ENCODE measurements at regions not wholly inside any gene's neighbourhood (a gene's known extent, or its start where the extent isn't known, plus 50 kb on each side); places are given as distances from the start of the nearest gene placed in this dataset.

DNA sequence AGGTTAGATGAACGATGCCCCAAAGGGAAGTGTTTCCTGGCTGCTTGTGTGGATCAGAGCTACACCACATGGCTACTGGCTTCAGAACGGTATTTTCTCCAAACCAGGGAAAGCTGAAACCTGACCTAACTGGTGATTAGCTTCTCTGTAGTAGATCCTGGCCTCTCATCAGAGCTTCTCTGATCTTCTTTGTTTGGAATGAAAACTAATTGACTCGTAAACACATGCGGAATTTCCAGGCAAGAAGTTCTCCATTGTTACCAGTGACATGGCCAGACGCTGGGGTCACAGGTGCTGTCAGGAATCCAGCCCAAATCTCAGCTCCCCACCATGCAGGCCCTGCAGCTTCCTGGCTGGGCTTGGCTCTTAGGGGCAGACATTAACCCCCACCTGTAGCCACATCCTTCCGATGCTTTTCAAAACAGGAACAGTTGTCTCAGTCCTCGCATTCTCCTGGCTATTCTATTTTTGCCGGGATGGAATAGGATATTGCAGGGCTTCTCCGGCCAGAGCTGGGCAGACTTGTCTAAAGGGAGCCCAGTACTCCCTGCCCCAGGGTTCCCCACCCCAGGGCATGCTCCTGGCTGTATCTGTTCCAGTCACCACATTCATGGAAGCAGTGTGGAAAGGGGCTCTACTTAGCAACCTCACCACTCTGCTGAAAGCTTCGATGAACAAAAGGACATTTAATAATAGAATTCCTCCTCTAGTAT lies 305.4 kb upstream of the F9 start:
- TF ChIP-seq, protein P1, sequence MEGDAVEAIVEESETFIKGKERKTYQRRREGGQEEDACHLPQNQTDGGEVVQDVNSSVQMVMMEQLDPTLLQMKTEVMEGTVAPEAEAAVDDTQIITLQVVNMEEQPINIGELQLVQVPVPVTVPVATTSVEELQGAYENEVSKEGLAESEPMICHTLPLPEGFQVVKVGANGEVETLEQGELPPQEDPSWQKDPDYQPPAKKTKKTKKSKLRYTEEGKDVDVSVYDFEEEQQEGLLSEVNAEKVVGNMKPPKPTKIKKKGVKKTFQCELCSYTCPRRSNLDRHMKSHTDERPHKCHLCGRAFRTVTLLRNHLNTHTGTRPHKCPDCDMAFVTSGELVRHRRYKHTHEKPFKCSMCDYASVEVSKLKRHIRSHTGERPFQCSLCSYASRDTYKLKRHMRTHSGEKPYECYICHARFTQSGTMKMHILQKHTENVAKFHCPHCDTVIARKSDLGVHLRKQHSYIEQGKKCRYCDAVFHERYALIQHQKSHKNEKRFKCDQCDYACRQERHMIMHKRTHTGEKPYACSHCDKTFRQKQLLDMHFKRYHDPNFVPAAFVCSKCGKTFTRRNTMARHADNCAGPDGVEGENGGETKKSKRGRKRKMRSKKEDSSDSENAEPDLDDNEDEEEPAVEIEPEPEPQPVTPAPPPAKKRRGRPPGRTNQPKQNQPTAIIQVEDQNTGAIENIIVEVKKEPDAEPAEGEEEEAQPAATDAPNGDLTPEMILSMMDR (IDR thresholded peaks at IDR 0.05; ENCODE audit: unreplicated experiment) = no peak
- Mint-ChIP-seq H3K27me3 (ENCODE audit: low read depth) (peaks cover 21% of the 10 kb centered on the region), H3K27ac (no peak overlapping the region), H3K4me1 (no peaks in the 10 kb centered on the region), H3K9me3 (no peaks in the 10 kb centered on the region), H3K36me3 (no peaks in the 10 kb centered on the region), H3K4me3 (no peak overlapping the region)
- no peak for DNase-seq (ENCODE audit: low spot score in 2 of 2, unreplicated experiment in 2 of 2)

- TF ChIP-seq, protein P1 (IDR thresholded peaks at IDR 0.05; ENCODE audit: unreplicated experiment) = no peak
- Mint-ChIP-seq H3K4me3 (no peak overlapping the region), H3K27me3 (ENCODE audit: low read depth) (peaks cover 29% of the 10 kb centered on the region), H3K4me1 (no peaks in the 10 kb centered on the region), H3K36me3 (no peaks in the 10 kb centered on the region), H3K27ac (no peak overlapping the region), H3K9me3 (no peaks in the 10 kb centered on the region)
- no peak for DNase-seq (ENCODE audit: low spot score in 2 of 2, unreplicated experiment in 2 of 2)
Observed at GRCh38 chrX:139222511-139223200, 307.9 kb upstream of the F9 start.

DNA sequence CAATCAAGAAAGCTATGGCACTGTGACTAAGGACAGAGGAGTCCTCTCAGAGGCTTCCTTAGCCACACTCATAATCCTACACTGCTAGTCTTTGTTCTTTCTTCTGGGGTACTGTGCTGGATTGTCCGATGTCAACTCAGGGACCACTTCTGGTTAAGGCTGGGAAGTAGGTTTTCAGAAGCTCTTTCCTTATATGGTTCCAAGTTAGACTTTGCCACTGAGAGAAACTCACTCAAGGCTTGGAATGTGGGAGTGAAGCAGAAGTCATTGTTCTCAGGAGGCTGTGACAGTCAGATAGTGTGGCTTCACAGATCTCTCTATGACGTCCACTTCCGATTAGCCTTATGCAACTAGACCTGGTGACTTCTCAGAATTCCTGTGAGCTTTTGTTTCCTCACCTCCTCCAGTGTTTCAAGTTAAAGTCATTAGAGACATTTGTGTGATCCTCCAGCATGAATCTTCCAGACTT lies 317.3 kb upstream of the F9 start:
- no peaks in the 10 kb centered on the region for H3K9me3 Mint-ChIP-seq
- peaks cover 53% of the 10 kb centered on the region for H3K27me3 Mint-ChIP-seq (ENCODE audit: low read depth)
- no peak overlapping the region for H3K4me3 Mint-ChIP-seq
- H3K4me1 Mint-ChIP-seq = no peaks in the 10 kb centered on the region
- no peaks in the 10 kb centered on the region for H3K36me3 Mint-ChIP-seq
- no peak for DNase-seq (ENCODE audit: low spot score in 2 of 2, unreplicated experiment in 2 of 2)
- TF ChIP-seq, protein P1 (IDR thresholded peaks at IDR 0.05; ENCODE audit: unreplicated experiment) = no peak
- no peak overlapping the region for H3K27ac Mint-ChIP-seq

GRCh38 chrX:139211568-139212182 lies 318.9 kb upstream of the F9 start:
- TF ChIP-seq, protein P1 (IDR thresholded peaks at IDR 0.05; ENCODE audit: unreplicated experiment) = no peak
- Mint-ChIP-seq H3K9me3 (no peaks in the 10 kb centered on the region), H3K36me3 (no peaks in the 10 kb centered on the region), H3K4me1 (no peaks in the 10 kb centered on the region), H3K27ac (no peak overlapping the region), H3K27me3 (ENCODE audit: low read depth) (peaks cover 68% of the 10 kb centered on the region), H3K4me3 (no peak overlapping the region)
- DNase-seq (ENCODE audit: low spot score in 2 of 2, unreplicated experiment in 2 of 2) = no peak

GRCh38 chrX:139209342-139209741 lies 321.2 kb upstream of the F9 start:
- H3K4me3 Mint-ChIP-seq = no peak overlapping the region
- no peaks in the 10 kb centered on the region for H3K36me3 Mint-ChIP-seq
- H3K27ac Mint-ChIP-seq = no peak overlapping the region
- H3K4me1 Mint-ChIP-seq = peaks cover 6% of the 10 kb centered on the region
- TF ChIP-seq, protein P1 (IDR thresholded peaks at IDR 0.05; ENCODE audit: unreplicated experiment) = no peak
- peaks cover 88% of the 10 kb centered on the region for H3K27me3 Mint-ChIP-seq (ENCODE audit: low read depth)
- no peaks in the 10 kb centered on the region for H3K9me3 Mint-ChIP-seq
- no peak for DNase-seq (ENCODE audit: low spot score in 2 of 2, unreplicated experiment in 2 of 2)
